ENCODE measurements at regions not wholly inside any gene's neighbourhood (a gene's known extent, or its start where the extent isn't known, plus 50 kb on each side); places are given as distances from the start of the nearest gene placed in this dataset.

- TF ChIP-seq YY1 (IDR thresholded peaks at IDR 0.05; ENCODE audit: insufficient read depth, insufficient read length) (no peak), ZNF274 (IDR thresholded peaks at IDR 0.05; ENCODE audit: low read depth, low read length) (no peak), SUZ12 (IDR thresholded peaks at IDR 0.05; ENCODE audit: extremely low read depth, insufficient read depth, insufficient read length) (no peak)
These were observed 234.5 kb upstream of the PRDM1 start for GRCh38 chr6:105851606-105852005.
